Urinary bladder (tissue), 3 donors: ENCODE measurements at regions not wholly inside any gene's neighbourhood (a gene's known extent, or its start where the extent isn't known, plus 50 kb on each side); places are given as distances from the start of the nearest gene placed in this dataset.

Experiments used
- DNase-seq: peaks from one replicate; pipeline ENCODE4 v3.0.0-alpha.2; 2015; ENCODE audit errors: extremely low spot score
- H3K27ac ChIP-seq: one replicate; pipeline ENCODE4 v1.5.1; 2013; ENCODE audit warnings: low read depth, mild to moderate bottlenecking, moderate library complexity
- H3K36me3 ChIP-seq: one replicate; pipeline ENCODE4 v1.6.1; 2013; ENCODE audit warnings: mild to moderate bottlenecking, moderate library complexity; ENCODE audit not compliant: insufficient read depth
- H3K4me1 ChIP-seq: one replicate; pipeline ENCODE4 v1.6.1; 2013; ENCODE audit warnings: mild to moderate bottlenecking, moderate library complexity; ENCODE audit not compliant: insufficient read depth
- H3K4me3 ChIP-seq: one replicate; pipeline ENCODE4 v1.5.1; 2013; ENCODE audit warnings: low read depth, low read length
- WGBS: extraction: QIAGEN DNeasy Blood & Tissue Kit; methylation state at CpG from one replicate; pipeline ENCODE4 v1.1.7; 2013; 5-methylcytosine and 5-hydroxymethylcytosine counted together
- donor health status: healthy with polysubstance abuse.
- donor health status: healthy.

- WGBS: 78% methylated on average over 1 of the region's 1 CpG
- Histone ChIP-seq H3K27ac (no peak overlapping the region), H3K36me3 (no peaks in the 10 kb centered on the region), H3K4me3 (no peak overlapping the region), H3K4me1 (no peaks in the 10 kb centered on the region)
- no peak for DNase-seq
Observed at GRCh38 chr9:118165451-118165850, 461.2 kb downstream of the TLR4 start.

GRCh38 chr9:118170032-118170955 is 466.1 kb downstream of the TLR4 start:
- whole genome bisulfite sequencing: 34% methylated on average over 6 of the region's 6 CpGs
- Histone ChIP-seq H3K4me1 (no peaks in the 10 kb centered on the region), H3K4me3 (no peak overlapping the region), H3K36me3 (no peaks in the 10 kb centered on the region), H3K27ac (no peak overlapping the region)
- DNase-seq: no peak

- Histone ChIP-seq H3K4me1 (no peaks in the 10 kb centered on the region), H3K4me3 (no peak overlapping the region), H3K36me3 (no peaks in the 10 kb centered on the region), H3K27ac (no peak overlapping the region)
- DNase-seq: no peak
Observed at GRCh38 chr9:118177241-118177640, 473.0 kb downstream of the TLR4 start.

GRCh38 chr9:118183576-118183975 is 479.4 kb downstream of the TLR4 start:
- 61% methylated on average over 2 of the region's 2 CpGs for WGBS

GRCh38 chr9:118187408-118187807 is 483.2 kb downstream of the TLR4 start:
- Histone ChIP-seq H3K27ac (no peak overlapping the region), H3K36me3 (no peaks in the 10 kb centered on the region), H3K4me1 (no peaks in the 10 kb centered on the region), H3K4me3 (no peak overlapping the region)
- DNase-seq: no peak
- WGBS: 48% methylated on average over 1 of the region's 1 CpG

More at GRCh38 chr9:118183576-118183975, 479.4 kb downstream of the TLR4 start:
- no peak for DNase-seq
- Histone ChIP-seq H3K36me3 (no peaks in the 10 kb centered on the region), H3K27ac (no peak overlapping the region), H3K4me1 (no peaks in the 10 kb centered on the region), H3K4me3 (no peak overlapping the region)

GRCh38 chr9:118189615-118190014 is 485.4 kb downstream of the TLR4 start:
- WGBS: 88% methylated on average over 3 of the region's 3 CpGs
- no peak overlapping the region for H3K27ac ChIP-seq
- no peaks in the 10 kb centered on the region for H3K36me3 ChIP-seq
- DNase-seq: no peak
- no peak overlapping the region for H3K4me3 ChIP-seq
- H3K4me1 ChIP-seq: no peaks in the 10 kb centered on the region

- H3K36me3 ChIP-seq: no peaks in the 10 kb centered on the region
- WGBS: 82% methylated on average over 2 of the region's 2 CpGs
- no peak overlapping the region for H3K27ac ChIP-seq
- H3K4me1 ChIP-seq: no peaks in the 10 kb centered on the region
- no peak for DNase-seq
- no peak overlapping the region for H3K4me3 ChIP-seq
Observed at GRCh38 chr9:118192807-118193206, 488.6 kb downstream of the TLR4 start.

- Histone ChIP-seq H3K4me3 (no peak overlapping the region), H3K4me1 (no peaks in the 10 kb centered on the region), H3K36me3 (no peaks in the 10 kb centered on the region), H3K27ac (no peak overlapping the region)
- no peak for DNase-seq
Observed at GRCh38 chr9:118209343-118209742, 505.1 kb downstream of the TLR4 start.

- H3K4me1 ChIP-seq: no peaks in the 10 kb centered on the region
- WGBS: 73% methylated on average over 1 of the region's 1 CpG
Observed at GRCh38 chr9:118215549-118215948, 511.3 kb downstream of the TLR4 start.

GRCh38 chr9:118222375-118222774 is 518.2 kb downstream of the TLR4 start:
- WGBS: 43% methylated on average over 3 of the region's 3 CpGs
- no peaks in the 10 kb centered on the region for H3K4me1 ChIP-seq
- no peak overlapping the region for H3K27ac ChIP-seq
- no peak for DNase-seq
- H3K4me3 ChIP-seq: no peak overlapping the region
- no peaks in the 10 kb centered on the region for H3K36me3 ChIP-seq

More at GRCh38 chr9:118215549-118215948, 511.3 kb downstream of the TLR4 start:
- no peak overlapping the region for H3K27ac ChIP-seq
- no peak overlapping the region for H3K4me3 ChIP-seq
- H3K36me3 ChIP-seq: no peaks in the 10 kb centered on the region
- no peak for DNase-seq

- no peak for DNase-seq
- Histone ChIP-seq H3K27ac (no peak overlapping the region), H3K36me3 (no peaks in the 10 kb centered on the region), H3K4me1 (no peaks in the 10 kb centered on the region), H3K4me3 (no peak overlapping the region)
Observed at GRCh38 chr9:118223111-118223510, 518.9 kb downstream of the TLR4 start.

- Histone ChIP-seq H3K4me3 (no peak overlapping the region), H3K4me1 (no peaks in the 10 kb centered on the region), H3K27ac (no peak overlapping the region), H3K36me3 (no peaks in the 10 kb centered on the region)
- no peak for DNase-seq
- WGBS: 50% methylated on average over 1 of the region's 1 CpG
Observed at GRCh38 chr9:118230329-118230728, 526.1 kb downstream of the TLR4 start.

GRCh38 chr9:118236625-118237024 is 532.4 kb downstream of the TLR4 start:
- WGBS: 85% methylated on average over 1 of the region's 1 CpG
- Histone ChIP-seq H3K4me3 (no peak overlapping the region), H3K27ac (no peak overlapping the region), H3K4me1 (no peaks in the 10 kb centered on the region), H3K36me3 (no peaks in the 10 kb centered on the region)
- no peak for DNase-seq

- H3K4me1 ChIP-seq: no peaks in the 10 kb centered on the region
- no peak for DNase-seq
- H3K4me3 ChIP-seq: no peak overlapping the region
Observed at GRCh38 chr9:118238139-118238538, 533.9 kb downstream of the TLR4 start.

More at GRCh38 chr9:118238139-118238538, 533.9 kb downstream of the TLR4 start:
- H3K36me3 ChIP-seq: no peaks in the 10 kb centered on the region
- no peak overlapping the region for H3K27ac ChIP-seq
